ENCODE measurements at regions not wholly inside any gene's neighbourhood (a gene's known extent, or its start where the extent isn't known, plus 50 kb on each side); places are given as distances from the start of the nearest gene placed in this dataset.
"Not testable (repeated sequence)": the region's sequence is repeated elsewhere in the genome, so short reads cannot be mapped to it uniquely, and the experiment has no call there.

- no peak for DNase-seq
These were observed 209.8 kb downstream of the GJA1 start for GRCh38 chr6:121645100-121645745.

- DNase-seq: no peak
These were observed 212.5 kb downstream of the GJA1 start for GRCh38 chr6:121647905-121648304.

GRCh38 chr6:121649951-121650350 is 214.5 kb downstream of the GJA1 start:
- DNase-seq: no peak

- DNase-seq: no peak
These were observed 216.0 kb downstream of the GJA1 start for GRCh38 chr6:121651420-121651819.

GRCh38 chr6:121652223-121652622 is 216.8 kb downstream of the GJA1 start:
- DNase-seq: no peak

- DNase-seq: no peak
These were observed 217.5 kb downstream of the GJA1 start for GRCh38 chr6:121652726-121653623.

- DNase-seq: no peak
These were observed 218.2 kb downstream of the GJA1 start for GRCh38 chr6:121653624-121654008.

GRCh38 chr6:121657972-121658371 is 222.5 kb downstream of the GJA1 start:
- DNase-seq: no peak

GRCh38 chr6:121660277-121660676 is 224.8 kb downstream of the GJA1 start:
- no peak for DNase-seq

- no peak for DNase-seq
These were observed 227.9 kb downstream of the GJA1 start for GRCh38 chr6:121663292-121663810.

- no peak for DNase-seq
These were observed 228.7 kb downstream of the GJA1 start for GRCh38 chr6:121664158-121664557.

- DNase-seq: no peak
These were observed 231.4 kb downstream of the GJA1 start for GRCh38 chr6:121666814-121667213.

- DNase-seq: no peak
These were observed 232.8 kb downstream of the GJA1 start for GRCh38 chr6:121668259-121668658.

- no peak for DNase-seq
These were observed 235.1 kb downstream of the GJA1 start for GRCh38 chr6:121670511-121670910.

- DNase-seq: no peak
These were observed 242.1 kb downstream of the GJA1 start for GRCh38 chr6:121677571-121677970.

- DNase-seq: no peak
These were observed 242.8 kb downstream of the GJA1 start for GRCh38 chr6:121678245-121678644.

GRCh38 chr6:121680058-121680457 is 244.6 kb downstream of the GJA1 start:
- DNase-seq: no peak

- no peak for DNase-seq
These were observed 247.2 kb downstream of the GJA1 start for GRCh38 chr6:121682666-121683065.

GRCh38 chr6:121685806-121686205 is 250.4 kb downstream of the GJA1 start:
- DNase-seq: not testable (repeated sequence)

GRCh38 chr6:121686611-121687023 is 251.2 kb downstream of the GJA1 start:
- no peak for DNase-seq

GRCh38 chr6:121688974-121689373 is 253.5 kb downstream of the GJA1 start:
- DNase-seq: no peak

- DNase-seq: no peak
These were observed 255.7 kb downstream of the GJA1 start for GRCh38 chr6:121691126-121691551.

GRCh38 chr6:121694389-121694788 is 258.9 kb downstream of the GJA1 start:
- DNase-seq: no peak

GRCh38 chr6:121694801-121695251 is 259.4 kb downstream of the GJA1 start:
- no peak for DNase-seq

Data from NCI-H446 (cell line).